Activated T-cell treated with anti-CD3 and anti-CD28 coated beads, Interleukin-2, amount 50 U/mL, for 72 hours (primary cell): ENCODE measurements at regions not wholly inside any gene's neighbourhood (a gene's known extent, or its start where the extent isn't known, plus 50 kb on each side); places are given as distances from the start of the nearest gene placed in this dataset.
A peak's percentile ranks its signal among the peaks of the same experiment; 100 is the strongest.
"Not testable (repeated sequence)": the region's sequence is repeated elsewhere in the genome, so short reads cannot be mapped to it uniquely, and the experiment has no call there.

Experiments used
- ATAC-seq, 2 donors: fragments of 150-1000 bp; cut with Tn5 transposase; replicated peaks in 1 of 2; 2 replicates each; pipeline ENCODE4 v1.10.0; 2021; ENCODE audit warnings: moderate library complexity in 2 of 2, mild to moderate bottlenecking in 1 of 2
- DNase-seq, 2 donors: peaks; one replicate each; pipeline ENCODE4 v3.0.0; 2021 to 2022; ENCODE audit warnings: mixed read lengths in 1 of 2
- H3K27ac Mint-ChIP-seq: one replicate; pipeline ENCODE4 v1.8.0; 2022; ENCODE audit warnings: mild to moderate bottlenecking, moderate library complexity, mixed read lengths
- H3K27me3 Mint-ChIP-seq: one replicate; pipeline ENCODE4 v1.8.0; 2022; ENCODE audit warnings: low read depth, mixed read lengths
- H3K36me3 Mint-ChIP-seq, 2 donors: one replicate each; pipeline ENCODE4 v1.8.0; 2022; ENCODE audit warnings: mixed read lengths in 2 of 2, mild to moderate bottlenecking in 1 of 2; ENCODE audit not compliant: insufficient read depth in 2 of 2
- H3K4me1 Mint-ChIP-seq: one replicate; pipeline ENCODE4 v1.8.0; 2022; ENCODE audit warnings: low read depth, mixed read lengths
- H3K4me3 Mint-ChIP-seq, 2 donors: one replicate each; pipeline ENCODE4 v1.8.0; 2022; ENCODE audit warnings: mild to moderate bottlenecking in 2 of 2, mixed read lengths in 2 of 2, moderate library complexity in 2 of 2
- H3K9me3 Mint-ChIP-seq, 2 donors: one replicate each; pipeline ENCODE4 v1.8.0; 2022; ENCODE audit warnings: mixed read lengths in 2 of 2

DNA sequence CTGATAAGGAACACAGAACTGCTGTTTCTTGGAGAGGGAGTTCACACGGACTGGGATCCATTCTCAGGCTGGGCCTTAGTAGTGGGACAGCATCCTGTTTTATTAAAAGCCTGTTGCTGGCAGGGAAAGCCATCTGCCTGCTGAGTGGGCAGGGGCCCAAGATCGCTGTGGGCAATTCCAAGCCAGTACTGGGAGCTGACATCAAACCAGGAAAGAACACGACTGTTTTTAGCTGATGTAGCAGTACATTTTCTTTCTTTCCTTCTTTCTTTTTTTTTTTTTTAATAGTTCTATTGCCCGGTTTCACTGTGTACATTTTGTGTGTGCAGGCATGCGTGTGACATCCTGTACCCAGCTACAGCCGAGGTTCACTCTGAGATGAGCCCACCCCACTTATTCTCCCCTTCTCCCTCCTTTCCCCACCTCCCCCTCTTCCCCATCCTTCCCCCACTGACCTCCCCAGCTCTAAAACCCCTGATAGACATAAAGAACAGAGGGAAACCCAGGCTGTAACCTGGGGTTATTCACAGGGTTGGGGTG is 143.5 kb upstream of the PLGLB2 start:
- ATAC-seq = peak in 1 of 2 donors; percentile 25
- not testable (repeated sequence) for H3K4me1 Mint-ChIP-seq, H3K27me3 Mint-ChIP-seq, H3K36me3 Mint-ChIP-seq, H3K9me3 Mint-ChIP-seq, H3K4me3 Mint-ChIP-seq, H3K27ac Mint-ChIP-seq, DNase-seq

DNA sequence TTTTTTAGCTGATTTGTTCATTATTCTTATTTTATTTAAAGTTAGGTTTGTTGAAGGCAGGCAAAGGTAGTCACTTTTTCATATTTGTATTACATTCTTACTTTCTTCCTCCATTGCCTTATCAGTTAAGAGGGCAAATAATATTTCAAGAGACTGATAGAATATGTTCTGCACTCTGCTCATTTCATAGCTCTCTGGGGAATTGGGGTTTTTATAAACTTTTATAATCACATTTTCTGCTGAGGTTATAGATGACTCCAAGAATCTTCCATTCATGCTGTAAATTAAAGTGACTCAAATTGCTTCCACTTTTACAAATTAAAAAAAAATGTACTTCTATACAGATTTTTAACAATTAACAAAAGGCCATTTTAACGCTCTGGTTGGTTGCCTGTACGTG is 142.9 kb upstream of the PLGLB2 start:
- not testable (repeated sequence) for H3K27me3 Mint-ChIP-seq, DNase-seq, H3K36me3 Mint-ChIP-seq, ATAC-seq, H3K4me1 Mint-ChIP-seq, H3K27ac Mint-ChIP-seq, H3K9me3 Mint-ChIP-seq, H3K4me3 Mint-ChIP-seq

DNA sequence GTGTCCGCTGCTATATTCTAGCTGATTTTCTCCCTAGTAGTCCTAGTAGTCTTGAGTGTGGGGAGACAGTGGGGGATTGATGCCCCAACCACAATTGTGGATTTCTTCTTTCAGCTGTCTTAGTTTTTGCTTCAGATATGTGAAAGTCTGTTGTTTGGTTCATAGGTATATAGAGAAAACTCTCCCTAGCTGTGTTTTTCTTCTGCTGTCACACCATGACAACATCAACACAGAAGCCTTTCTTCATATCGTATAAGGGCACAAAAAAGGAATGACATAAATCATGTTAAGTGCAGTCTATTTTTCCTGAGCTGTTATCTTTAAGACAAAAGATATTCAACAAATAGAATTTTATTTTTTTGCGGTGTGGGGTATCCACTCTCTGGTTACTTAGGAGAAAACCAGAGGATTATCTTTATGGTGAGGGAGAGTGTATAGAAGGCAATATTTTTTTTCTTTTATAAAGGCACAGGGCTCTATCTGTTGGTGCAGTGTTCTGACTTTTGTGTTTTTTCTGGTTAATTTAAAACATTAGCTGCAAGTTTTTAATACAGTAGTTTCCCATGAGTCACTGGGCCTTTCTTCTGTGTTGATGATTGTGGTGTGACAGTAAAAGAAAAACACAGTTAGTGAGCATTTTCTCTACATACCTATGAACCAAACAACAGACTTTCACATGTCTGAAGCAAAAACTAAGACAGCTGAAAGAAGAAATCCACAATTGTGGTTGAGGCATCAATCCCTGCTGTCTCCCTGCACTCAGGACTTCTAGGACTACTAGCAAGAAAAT is 139.3 kb upstream of the PLGLB2 start:
- H3K36me3 Mint-ChIP-seq, H3K4me1 Mint-ChIP-seq, H3K4me3 Mint-ChIP-seq, ATAC-seq, DNase-seq, H3K9me3 Mint-ChIP-seq, H3K27me3 Mint-ChIP-seq, H3K27ac Mint-ChIP-seq: not testable (repeated sequence)

DNA sequence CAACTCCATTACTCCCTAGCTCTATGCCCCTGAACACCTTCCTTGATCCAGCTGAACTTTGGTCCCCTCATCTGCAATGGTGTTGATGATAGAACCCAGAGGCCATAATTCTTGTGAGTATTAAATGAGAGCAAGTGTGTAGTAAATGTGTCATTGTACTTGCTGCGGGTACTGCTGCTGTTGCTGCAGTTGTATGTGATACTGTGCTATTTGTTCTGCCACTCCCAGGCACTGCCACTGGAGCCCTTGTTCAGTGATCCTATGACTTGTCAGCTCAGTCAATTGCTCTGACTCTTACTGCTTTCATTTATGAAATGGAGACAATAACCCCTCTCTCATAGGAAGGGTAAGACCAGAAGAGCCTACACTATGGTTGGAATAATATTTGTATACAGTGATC is 136.9 kb upstream of the PLGLB2 start:
- not testable (repeated sequence) for H3K4me3 Mint-ChIP-seq, H3K27ac Mint-ChIP-seq, DNase-seq, H3K36me3 Mint-ChIP-seq, ATAC-seq, H3K9me3 Mint-ChIP-seq, H3K4me1 Mint-ChIP-seq, H3K27me3 Mint-ChIP-seq

DNA sequence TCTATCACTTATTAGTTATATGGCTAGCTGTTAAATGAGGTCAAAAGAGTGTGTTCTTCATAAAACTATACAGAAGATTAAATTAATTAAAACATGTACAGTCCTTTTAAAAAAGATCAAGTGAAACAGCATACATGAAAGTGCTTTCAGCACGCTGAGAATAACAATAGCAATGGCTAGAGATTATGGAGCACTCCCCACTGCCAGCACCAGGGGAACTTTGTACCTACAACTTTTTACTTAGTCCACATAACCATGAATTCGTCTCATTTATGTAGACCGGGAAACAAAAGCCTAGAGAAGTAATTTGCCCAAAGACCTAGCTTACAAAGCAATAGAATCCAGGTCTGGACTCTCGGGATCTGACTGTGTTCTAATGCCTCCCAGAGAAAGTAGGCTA is 136.5 kb upstream of the PLGLB2 start:
- not testable (repeated sequence) for H3K27ac Mint-ChIP-seq, H3K36me3 Mint-ChIP-seq, H3K4me1 Mint-ChIP-seq, H3K4me3 Mint-ChIP-seq, H3K9me3 Mint-ChIP-seq, ATAC-seq, DNase-seq, H3K27me3 Mint-ChIP-seq

DNA sequence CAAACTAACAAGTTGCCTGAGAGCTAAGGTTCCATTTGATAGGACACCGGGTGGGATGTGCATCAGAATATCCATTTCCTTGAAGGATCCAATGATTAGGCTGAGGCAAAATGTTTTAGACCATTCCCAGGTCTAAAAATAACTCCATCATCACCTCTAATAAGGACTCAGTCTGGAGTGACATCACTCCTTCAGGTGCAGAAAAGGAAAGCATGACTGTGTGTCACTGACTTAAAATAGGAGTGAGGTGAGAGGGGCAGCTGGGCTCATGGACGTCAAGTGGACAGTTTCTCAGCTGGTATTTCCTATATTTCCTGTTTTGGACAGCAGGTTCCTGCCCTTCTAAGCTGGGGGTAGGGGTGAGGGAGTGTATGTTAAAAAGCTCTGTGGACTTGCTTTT is 135.9 kb upstream of the PLGLB2 start:
- not testable (repeated sequence) for H3K4me1 Mint-ChIP-seq, ATAC-seq, H3K9me3 Mint-ChIP-seq, DNase-seq, H3K36me3 Mint-ChIP-seq, H3K27ac Mint-ChIP-seq, H3K27me3 Mint-ChIP-seq, H3K4me3 Mint-ChIP-seq

DNA sequence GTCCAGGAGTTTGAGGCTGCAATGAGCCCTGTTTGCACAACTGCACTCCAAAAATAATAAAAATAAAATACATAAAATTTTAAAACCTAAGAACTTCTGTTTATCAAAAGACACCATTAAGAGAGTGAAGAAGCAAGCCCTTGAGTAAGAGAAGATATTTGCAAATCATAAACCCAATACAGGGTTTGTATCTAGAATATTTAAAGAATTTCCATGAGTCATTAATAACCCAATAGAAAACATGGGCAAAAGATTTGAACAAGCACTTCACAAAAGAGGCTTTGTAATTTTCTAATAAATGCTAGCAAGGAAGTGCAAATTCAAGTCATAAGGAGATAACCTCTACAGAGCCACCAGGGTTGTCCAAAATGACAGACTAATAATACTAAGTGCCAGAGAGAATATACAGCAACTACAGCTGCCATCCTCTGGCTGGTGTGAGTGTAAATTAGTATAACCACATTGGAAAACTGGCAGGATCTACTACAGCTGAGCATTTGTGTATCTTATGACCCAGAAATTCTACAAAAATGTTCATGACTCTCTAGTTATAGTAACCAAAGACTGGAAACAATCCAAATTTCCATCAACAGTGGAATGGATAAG is 133.0 kb upstream of the PLGLB2 start:
- H3K9me3 Mint-ChIP-seq, H3K27ac Mint-ChIP-seq, DNase-seq, H3K4me1 Mint-ChIP-seq, H3K4me3 Mint-ChIP-seq, H3K27me3 Mint-ChIP-seq, ATAC-seq, H3K36me3 Mint-ChIP-seq: not testable (repeated sequence)

DNA sequence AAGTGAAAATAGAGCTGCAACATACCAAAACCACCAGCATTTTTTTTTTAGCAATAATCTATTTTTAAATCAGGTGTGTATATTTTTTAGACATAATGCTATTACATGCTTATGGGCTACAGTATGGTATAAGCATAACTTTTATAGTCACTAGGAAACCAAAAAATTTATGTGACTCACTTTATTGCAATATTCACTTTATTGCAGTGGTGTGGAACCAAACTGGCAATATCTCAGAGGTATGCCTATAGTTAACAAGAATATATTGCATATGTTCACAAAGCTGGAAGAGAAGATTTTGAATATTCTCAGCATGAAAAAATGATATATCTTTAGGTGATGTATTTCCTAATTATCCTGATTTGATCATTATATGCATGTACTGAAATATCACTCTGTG is 128.8 kb upstream of the PLGLB2 start:
- H3K27me3 Mint-ChIP-seq, H3K4me1 Mint-ChIP-seq, H3K4me3 Mint-ChIP-seq, H3K9me3 Mint-ChIP-seq, H3K36me3 Mint-ChIP-seq, H3K27ac Mint-ChIP-seq, ATAC-seq, DNase-seq: not testable (repeated sequence)

DNA sequence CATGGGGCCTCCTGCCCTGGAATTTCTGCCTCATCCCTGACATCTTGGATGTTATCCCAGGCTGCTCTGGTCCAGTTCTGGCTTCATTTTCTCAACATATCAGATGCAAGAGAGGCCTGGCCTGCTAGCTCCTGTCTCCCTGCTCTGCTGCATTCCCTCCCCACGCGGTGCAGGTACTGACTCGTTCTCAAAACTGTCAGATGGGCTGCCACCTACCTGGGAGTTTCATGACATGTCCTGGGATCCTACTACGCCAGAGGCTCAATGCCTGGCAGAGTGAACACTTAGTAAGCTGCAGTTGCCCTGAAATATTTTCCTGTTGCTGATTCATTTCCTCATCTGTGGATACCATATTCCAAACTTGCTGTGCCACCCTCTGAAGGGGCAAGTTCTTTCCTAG is 126.7 kb upstream of the PLGLB2 start:
- H3K4me1 Mint-ChIP-seq, ATAC-seq, H3K27ac Mint-ChIP-seq: not testable (repeated sequence)

DNA sequence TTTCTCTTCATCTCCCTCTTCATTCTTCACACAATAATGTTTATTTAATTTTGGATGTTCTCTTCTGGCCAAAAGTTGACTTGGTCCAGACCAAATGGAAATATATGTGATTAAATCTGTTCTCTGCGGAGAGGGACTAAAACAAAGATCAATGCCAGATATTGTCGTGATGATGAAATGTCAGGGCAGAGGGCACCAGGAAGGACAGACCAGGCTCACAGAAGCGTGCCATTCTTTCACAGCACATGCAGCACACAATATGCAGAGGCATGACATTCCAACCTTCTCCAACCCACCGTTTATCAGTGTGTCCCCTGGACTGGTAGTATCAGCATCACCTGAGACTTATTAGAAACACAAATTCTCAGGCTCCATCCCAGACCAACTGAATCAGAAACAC is 125.2 kb upstream of the PLGLB2 start:
- not testable (repeated sequence) for ATAC-seq, H3K27me3 Mint-ChIP-seq, H3K4me1 Mint-ChIP-seq, H3K9me3 Mint-ChIP-seq, DNase-seq, H3K27ac Mint-ChIP-seq, H3K4me3 Mint-ChIP-seq, H3K36me3 Mint-ChIP-seq

More for the DNA sequence above, 126.7 kb upstream of the PLGLB2 start:
- not testable (repeated sequence) for DNase-seq, H3K27me3 Mint-ChIP-seq, H3K36me3 Mint-ChIP-seq, H3K4me3 Mint-ChIP-seq, H3K9me3 Mint-ChIP-seq

DNA sequence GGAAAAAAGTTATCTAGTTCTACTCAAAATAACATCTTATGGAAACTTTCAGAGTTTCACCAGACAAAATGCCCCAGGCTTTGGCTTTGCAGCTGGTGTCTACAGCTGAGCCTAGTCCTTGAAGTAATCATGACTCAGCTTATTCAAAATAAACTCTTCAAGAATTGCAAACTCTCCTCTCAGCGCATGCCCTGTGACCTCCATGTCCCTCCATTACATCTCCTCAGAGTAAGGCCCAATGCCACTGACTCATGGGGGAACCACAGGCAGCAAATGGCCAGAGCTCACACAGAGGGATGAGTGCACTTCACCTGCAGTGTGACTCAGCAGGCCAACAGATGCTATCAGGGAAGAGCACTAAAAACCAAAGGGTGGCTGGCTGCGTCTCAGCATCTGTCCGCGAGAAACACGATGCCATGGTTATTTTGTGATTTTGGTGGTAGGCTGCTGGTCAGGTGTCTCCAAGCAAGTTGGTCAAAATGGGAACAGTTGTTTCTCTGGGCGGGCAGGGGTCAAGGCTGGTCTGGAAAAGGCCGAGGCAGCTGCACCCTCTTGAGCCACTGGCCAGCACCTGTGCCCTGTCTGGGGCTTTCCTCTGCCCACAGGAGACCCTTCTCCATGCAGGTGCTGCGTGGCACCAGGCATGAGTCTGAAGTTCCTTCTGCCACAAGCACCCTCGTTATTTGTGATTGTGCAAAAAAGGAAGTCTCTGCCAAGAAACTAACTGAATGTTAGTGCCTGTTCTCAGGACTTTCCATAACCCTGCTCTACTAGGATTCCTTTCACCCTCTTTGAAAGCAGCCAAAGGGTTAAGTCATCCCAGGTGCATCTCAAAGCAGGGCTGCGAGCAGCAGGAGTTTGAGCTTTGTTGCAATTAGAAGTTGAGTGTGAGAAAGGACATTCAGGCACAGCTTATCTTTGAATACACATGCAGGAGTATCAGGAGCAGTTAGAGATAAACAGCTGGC is 118.1 kb upstream of the PLGLB2 start:
- not testable (repeated sequence) for H3K27me3 Mint-ChIP-seq, H3K4me3 Mint-ChIP-seq, H3K27ac Mint-ChIP-seq, H3K36me3 Mint-ChIP-seq, H3K9me3 Mint-ChIP-seq
- peaks cover 17% of the 10 kb centered on the region for H3K4me1 Mint-ChIP-seq
- peak; percentile 49 to 64 for ATAC-seq
- DNase-seq = peak; percentile 41 to 50

DNA sequence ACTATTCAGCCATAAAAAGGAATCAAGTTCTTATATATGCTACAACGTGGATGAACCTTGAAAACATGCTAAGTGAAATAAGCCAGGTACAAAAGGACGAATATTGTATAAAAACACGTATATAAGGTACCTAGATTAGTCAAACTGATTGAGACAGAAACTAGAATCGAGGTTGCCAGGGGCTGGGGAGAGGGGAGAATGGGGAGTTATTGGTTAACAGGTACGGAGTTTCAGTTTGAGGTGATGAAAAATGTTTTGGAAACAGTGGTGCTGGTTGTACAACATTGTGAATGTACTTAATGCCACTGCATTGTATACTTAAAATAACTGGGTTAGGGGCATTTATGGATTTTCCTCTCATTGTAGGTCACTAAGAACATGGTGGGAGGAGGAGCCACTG is 117.0 kb upstream of the PLGLB2 start:
- ATAC-seq = peak; percentile 18 to 28
- H3K36me3 Mint-ChIP-seq, H3K9me3 Mint-ChIP-seq, H3K27ac Mint-ChIP-seq, H3K27me3 Mint-ChIP-seq, DNase-seq, H3K4me3 Mint-ChIP-seq: not testable (repeated sequence)
- peaks cover 21% of the 10 kb centered on the region for H3K4me1 Mint-ChIP-seq

DNA sequence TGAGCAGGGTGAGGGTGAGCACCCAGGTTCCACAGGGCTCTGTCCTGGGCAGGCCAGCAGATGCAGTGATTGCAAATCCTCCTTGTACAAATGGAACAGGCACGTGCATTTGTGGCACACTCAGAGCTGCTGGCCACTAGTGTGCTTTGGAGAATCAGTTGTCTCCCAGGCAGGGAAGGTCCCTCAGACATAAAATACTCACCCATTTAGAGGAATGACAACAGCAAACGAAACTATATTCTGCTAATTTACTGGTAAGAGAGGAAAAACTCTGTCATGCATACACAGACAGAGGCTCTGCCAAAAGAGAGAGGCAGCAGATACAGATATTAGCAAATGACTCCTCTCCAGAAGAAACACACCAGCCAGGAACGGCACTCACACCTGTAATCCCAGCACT is 116.5 kb upstream of the PLGLB2 start:
- H3K9me3 Mint-ChIP-seq, H3K36me3 Mint-ChIP-seq, H3K27me3 Mint-ChIP-seq: not testable (repeated sequence)
- DNase-seq (peak; percentile 17 to 45), ATAC-seq (peak; percentile 34 to 46)
- peak overlapping the region; percentile 98 for H3K27ac Mint-ChIP-seq
- peak overlapping the region; percentile 81 to 86 for H3K4me3 Mint-ChIP-seq
- H3K4me1 Mint-ChIP-seq = peaks cover 21% of the 10 kb centered on the region
